Iris pigment epithelial cell (primary cell): ENCODE measurements at regions not wholly inside any gene's neighbourhood (a gene's known extent, or its start where the extent isn't known, plus 50 kb on each side); places are given as distances from the start of the nearest gene placed in this dataset.
"Not testable (repeated sequence)": the region's sequence is repeated elsewhere in the genome, so short reads cannot be mapped to it uniquely, and the experiment has no call there.

Experiments used
- DNase-seq: peaks from one replicate; pipeline ENCODE4 v3.0.0-alpha.2; 2011; ENCODE audit warnings: low read depth

DNA sequence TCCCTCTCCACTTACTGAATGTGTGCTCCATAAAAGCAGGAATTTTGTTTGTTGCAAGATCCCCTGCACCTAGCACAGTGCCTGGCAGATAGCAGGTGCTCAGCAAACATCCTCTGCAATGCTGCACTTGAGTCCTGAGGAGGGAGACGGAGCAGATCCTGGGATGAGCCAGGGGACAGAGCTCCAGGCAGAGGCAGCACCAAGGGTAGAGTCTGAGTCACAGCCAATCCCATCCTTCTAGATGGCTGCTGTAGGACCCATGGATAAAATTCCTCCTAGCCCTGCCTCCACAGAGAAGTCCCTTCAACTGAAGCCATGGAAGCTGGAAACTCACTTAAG, 59.3 kb upstream of the SULF2 start:
- DNase-seq: not testable (repeated sequence)

GRCh38 chr20:47843886-47844567, 58.7 kb upstream of the SULF2 start:
- no peak for DNase-seq

DNA sequence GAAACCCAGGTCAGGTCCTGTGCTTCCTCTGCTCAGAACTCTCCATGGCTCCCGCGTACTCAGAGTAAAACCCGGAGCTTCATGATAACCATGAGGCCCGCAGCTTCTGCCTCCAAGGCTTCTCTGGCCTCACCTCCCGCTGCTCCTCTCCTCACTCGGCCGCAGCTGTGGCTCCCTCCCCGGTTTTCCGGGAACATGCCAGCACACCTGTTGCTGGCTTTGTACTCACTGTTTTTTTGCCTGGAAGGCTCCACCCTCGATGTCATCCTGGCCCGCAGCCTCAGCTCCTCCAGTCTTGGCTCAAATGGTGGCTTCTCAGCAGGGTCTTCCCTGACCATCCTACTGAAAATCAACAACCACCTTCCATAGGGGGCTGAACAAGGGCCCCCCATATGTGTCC, 57.7 kb upstream of the SULF2 start:
- not testable (repeated sequence) for DNase-seq

- not testable (repeated sequence) for DNase-seq
Observed at GRCh38 chr20:47842004-47842403, 56.7 kb upstream of the SULF2 start.

DNA sequence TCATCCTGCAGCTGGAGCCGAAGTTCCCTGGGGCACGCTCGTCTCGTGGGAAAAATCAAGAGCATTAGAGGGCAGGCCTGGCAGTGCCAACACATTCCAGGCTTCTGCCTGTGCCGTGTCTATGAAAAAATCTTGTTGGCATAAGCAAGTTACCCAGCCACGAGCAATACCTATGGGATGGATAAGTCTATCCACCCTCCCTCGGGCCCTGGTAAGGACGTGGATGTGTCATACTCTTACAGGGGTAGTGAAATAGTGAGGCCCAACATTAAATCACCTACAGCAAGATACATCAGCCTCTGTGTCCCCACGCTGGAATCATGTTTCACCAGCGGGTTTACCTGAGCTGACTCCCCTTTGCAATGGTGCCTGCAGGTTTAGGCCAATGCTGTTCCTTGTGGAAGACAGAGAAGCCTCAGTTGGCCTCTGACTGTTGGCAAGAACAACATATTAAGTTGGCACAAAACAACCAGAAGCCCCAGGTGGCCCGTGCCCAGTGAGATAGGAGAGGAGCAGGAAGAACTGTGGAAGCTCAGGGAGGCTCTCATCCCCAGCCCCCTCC, 51.1 kb upstream of the SULF2 start:
- DNase-seq: not testable (repeated sequence)
